PC-9 (cell line): ENCODE measurements at regions not wholly inside any gene's neighbourhood (a gene's known extent, or its start where the extent isn't known, plus 50 kb on each side); places are given as distances from the start of the nearest gene placed in this dataset.

Experiments
- EZH2 ChIP-seq: fragments of 200-600 bp; sonication (generic); IDR thresholded peaks from 2 replicates; pipeline ENCODE4 v1.8.0; 2017; ENCODE audit warnings: antibody characterized with exemption, low read depth
- TF ChIP-seq, protein P1 (sequence below): fragments of 200-600 bp; sonication (generic); conservative IDR thresholded peaks from 2 replicates; pipeline ENCODE4 v1.6.1; 2017; ENCODE audit warnings: mixed run types, antibody characterized with exemption, mild to moderate bottlenecking, moderate library complexity

DNA sequence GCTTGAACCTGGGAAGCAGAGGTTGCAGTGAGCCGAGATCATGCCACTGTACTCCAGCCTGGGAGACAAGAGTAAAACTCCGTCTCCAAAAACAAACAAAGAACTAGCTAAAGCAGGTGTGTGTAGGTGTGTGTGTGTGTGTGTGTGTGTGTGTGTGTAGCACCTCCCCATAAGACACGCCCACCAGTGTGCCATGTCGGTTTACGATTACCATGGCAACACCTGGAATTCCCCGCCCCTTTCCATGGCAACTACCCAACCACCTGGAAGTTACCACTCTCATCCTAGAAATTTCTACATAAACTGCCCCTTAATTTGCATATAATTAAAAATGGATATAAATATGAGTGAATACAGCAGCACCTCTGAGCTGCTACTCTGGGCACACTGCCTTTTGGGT is 80.9 kb upstream of the ADGRE5 start:
- TF ChIP-seq, protein P1, sequence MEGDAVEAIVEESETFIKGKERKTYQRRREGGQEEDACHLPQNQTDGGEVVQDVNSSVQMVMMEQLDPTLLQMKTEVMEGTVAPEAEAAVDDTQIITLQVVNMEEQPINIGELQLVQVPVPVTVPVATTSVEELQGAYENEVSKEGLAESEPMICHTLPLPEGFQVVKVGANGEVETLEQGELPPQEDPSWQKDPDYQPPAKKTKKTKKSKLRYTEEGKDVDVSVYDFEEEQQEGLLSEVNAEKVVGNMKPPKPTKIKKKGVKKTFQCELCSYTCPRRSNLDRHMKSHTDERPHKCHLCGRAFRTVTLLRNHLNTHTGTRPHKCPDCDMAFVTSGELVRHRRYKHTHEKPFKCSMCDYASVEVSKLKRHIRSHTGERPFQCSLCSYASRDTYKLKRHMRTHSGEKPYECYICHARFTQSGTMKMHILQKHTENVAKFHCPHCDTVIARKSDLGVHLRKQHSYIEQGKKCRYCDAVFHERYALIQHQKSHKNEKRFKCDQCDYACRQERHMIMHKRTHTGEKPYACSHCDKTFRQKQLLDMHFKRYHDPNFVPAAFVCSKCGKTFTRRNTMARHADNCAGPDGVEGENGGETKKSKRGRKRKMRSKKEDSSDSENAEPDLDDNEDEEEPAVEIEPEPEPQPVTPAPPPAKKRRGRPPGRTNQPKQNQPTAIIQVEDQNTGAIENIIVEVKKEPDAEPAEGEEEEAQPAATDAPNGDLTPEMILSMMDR: no peak
- TF ChIP-seq EZH2: no peak
